Tibial nerve (tissue), 4 donors: ENCODE measurements at regions not wholly inside any gene's neighbourhood (a gene's known extent, or its start where the extent isn't known, plus 50 kb on each side); places are given as distances from the start of the nearest gene placed in this dataset.

Experiments used
- DNase-seq, 2 donors: peaks; one replicate each; pipeline ENCODE4 v3.0.0-alpha.2; 2019; ENCODE audit warnings: low spot score in 2 of 2
- H3K27ac ChIP-seq, 4 donors: fragments of 200-600 bp; sonication (generic) in 3 of 4; one replicate each; pipeline ENCODE4 v1.5.1; 2017 to 2019; ENCODE audit warnings: mild to moderate bottlenecking in 1 of 4
- H3K27me3 ChIP-seq, 2 donors: fragments of 200-600 bp; sonication (generic) in 1 of 2; one replicate each; pipeline versions ENCODE4 v1.5.1 to v1.6.0; 2017 to 2019
- H3K36me3 ChIP-seq, 3 donors: fragments of 200-600 bp; sonication (generic); one replicate each; pipeline ENCODE4 v1.5.1; 2018 to 2019
- H3K4me1 ChIP-seq, 4 donors: fragments of 200-600 bp; sonication (generic) in 3 of 4; one replicate each; pipeline ENCODE4 v1.5.1; 2017 to 2019
- H3K4me3 ChIP-seq, 4 donors: fragments of 200-600 bp; sonication (generic) in 3 of 4; one replicate each; pipeline ENCODE4 v1.5.1; 2017 to 2019; ENCODE audit warnings: mild to moderate bottlenecking in 1 of 4, moderate library complexity in 1 of 4
- H3K9me3 ChIP-seq, 4 donors: fragments of 200-600 bp; sonication (generic) in 3 of 4; one replicate each; pipeline ENCODE4 v1.5.1; 2017 to 2019
- CTCF ChIP-seq, 5 experiments: fragments of 200-600 bp in 3 of 5; fragments of 450-650 bp in 2 of 5; sonication (generic) in 3 of 5; IDR thresholded peaks; one replicate each; pipeline ENCODE4 v1.5.1; 2016 to 2019; ENCODE audit warnings: antibody characterized with exemption in 5 of 5, mild to moderate bottlenecking in 3 of 5, moderate library complexity in 2 of 5
- EP300 ChIP-seq, 2 donors: sonication (generic); formaldehyde crosslinking; IDR thresholded peaks; one replicate each; pipeline ENCODE4 v1.6.1; 2017; ENCODE audit warnings: antibody characterized with exemption in 2 of 2, mild to moderate bottlenecking in 1 of 2
- POLR2A ChIP-seq, 2 donors: fragments of 450-650 bp; IDR thresholded peaks; one replicate each; pipeline ENCODE4 v1.6.1; 2017; ENCODE audit warnings: antibody characterized with exemption in 2 of 2, mild to moderate bottlenecking in 2 of 2, moderate library complexity in 2 of 2
- WGBS, 2 donors: methylation state at CpG; one replicate each; pipeline ENCODE4 v1.1.5; 2018; 5-methylcytosine and 5-hydroxymethylcytosine counted together

- no peaks in the 10 kb centered on the region for H3K9me3 ChIP-seq
- no peak overlapping the region for H3K4me3 ChIP-seq
- no peaks in the 10 kb centered on the region for H3K36me3 ChIP-seq
- no peak overlapping the region for H3K27ac ChIP-seq
- H3K4me1 ChIP-seq, result peaks cover 0 to 14% (median 0%) of the 10 kb centered on the region in 4 donors
- TF ChIP-seq EP300 (IDR thresholded peaks at IDR 0.05) (no peak), CTCF (IDR thresholded peaks at IDR 0.05) (no peak), POLR2A (IDR thresholded peaks at IDR 0.05) (no peak)
- H3K27me3 ChIP-seq, result no peaks in the 10 kb centered on the region
- no peak for DNase-seq
- 87 to 89% methylated on average over 3 of the region's 3 CpGs for WGBS, 2 donors
These were observed 379.3 kb upstream of the TENM3 start for GRCh38 chr4:181863856-181864255.

- Histone ChIP-seq H3K4me1 (no peaks in the 10 kb centered on the region), H3K36me3 (no peaks in the 10 kb centered on the region), H3K27me3 (no peaks in the 10 kb centered on the region), H3K9me3 (no peaks in the 10 kb centered on the region), H3K4me3 (no peak overlapping the region), H3K27ac (no peak overlapping the region)
- TF ChIP-seq POLR2A (IDR thresholded peaks at IDR 0.05), result no peak
- no peak for TF ChIP-seq CTCF (IDR thresholded peaks at IDR 0.05)
- TF ChIP-seq EP300 (IDR thresholded peaks at IDR 0.05), result no peak
- 67% methylated on average over 1 of the region's 1 CpG for WGBS, 2 donors
- DNase-seq, result no peak
These were observed 372.9 kb upstream of the TENM3 start for GRCh38 chr4:181870326-181870725.

GRCh38 chr4:181874602-181875001 lies 368.6 kb upstream of the TENM3 start:
- no peak overlapping the region for H3K27ac ChIP-seq
- no peaks in the 10 kb centered on the region for H3K9me3 ChIP-seq
- H3K4me3 ChIP-seq, result no peak overlapping the region
- no peak for TF ChIP-seq POLR2A (IDR thresholded peaks at IDR 0.05)
- no peak for TF ChIP-seq EP300 (IDR thresholded peaks at IDR 0.05)
- TF ChIP-seq CTCF (IDR thresholded peaks at IDR 0.05), result no peak
- H3K36me3 ChIP-seq, result no peaks in the 10 kb centered on the region
- no peak for DNase-seq
- WGBS, 2 donors, result 62 to 73% methylated on average over 5 of the region's 5 CpGs
- no peaks in the 10 kb centered on the region for H3K27me3 ChIP-seq
- no peaks in the 10 kb centered on the region for H3K4me1 ChIP-seq

GRCh38 chr4:181877329-181877848 lies 365.8 kb upstream of the TENM3 start:
- TF ChIP-seq POLR2A (IDR thresholded peaks at IDR 0.05) (no peak), EP300 (IDR thresholded peaks at IDR 0.05) (no peak)
- WGBS, 2 donors, result 75 to 81% methylated on average over 1 of the region's 1 CpG
- H3K4me3 ChIP-seq, result no peak overlapping the region

GRCh38 chr4:181890031-181890430 lies 353.2 kb upstream of the TENM3 start:
- H3K27me3 ChIP-seq, result no peaks in the 10 kb centered on the region
- TF ChIP-seq POLR2A (IDR thresholded peaks at IDR 0.05) (no peak), EP300 (IDR thresholded peaks at IDR 0.05) (no peak), CTCF (IDR thresholded peaks at IDR 0.05) (no peak)
- no peak for DNase-seq
- H3K36me3 ChIP-seq, result no peaks in the 10 kb centered on the region
- H3K4me3 ChIP-seq, result no peak overlapping the region
- no peak overlapping the region for H3K27ac ChIP-seq
- H3K4me1 ChIP-seq, result no peaks in the 10 kb centered on the region
- WGBS, 2 donors, result 69 to 86% methylated on average over 1 of the region's 1 CpG
- H3K9me3 ChIP-seq, result no peaks in the 10 kb centered on the region

More at GRCh38 chr4:181877329-181877848, 365.8 kb upstream of the TENM3 start:
- Histone ChIP-seq H3K27ac (no peak overlapping the region), H3K36me3 (no peaks in the 10 kb centered on the region), H3K4me1 (no peaks in the 10 kb centered on the region), H3K27me3 (no peaks in the 10 kb centered on the region), H3K9me3 (no peaks in the 10 kb centered on the region)
- no peak for DNase-seq

GRCh38 chr4:181890911-181891310 lies 352.3 kb upstream of the TENM3 start:
- Histone ChIP-seq H3K36me3 (no peaks in the 10 kb centered on the region), H3K27me3 (no peaks in the 10 kb centered on the region), H3K4me1 (no peaks in the 10 kb centered on the region), H3K9me3 (no peaks in the 10 kb centered on the region), H3K27ac (no peak overlapping the region), H3K4me3 (no peak overlapping the region)
- no peak for DNase-seq
- 27 to 48% methylated on average over 2 of the region's 2 CpGs for whole genome bisulfite sequencing, 2 donors
- TF ChIP-seq CTCF (IDR thresholded peaks at IDR 0.05) (no peak), POLR2A (IDR thresholded peaks at IDR 0.05) (no peak), EP300 (IDR thresholded peaks at IDR 0.05) (no peak)
